ENCODE measurements at regions not wholly inside any gene's neighbourhood (a gene's known extent, or its start where the extent isn't known, plus 50 kb on each side); places are given as distances from the start of the nearest gene placed in this dataset.

DNA sequence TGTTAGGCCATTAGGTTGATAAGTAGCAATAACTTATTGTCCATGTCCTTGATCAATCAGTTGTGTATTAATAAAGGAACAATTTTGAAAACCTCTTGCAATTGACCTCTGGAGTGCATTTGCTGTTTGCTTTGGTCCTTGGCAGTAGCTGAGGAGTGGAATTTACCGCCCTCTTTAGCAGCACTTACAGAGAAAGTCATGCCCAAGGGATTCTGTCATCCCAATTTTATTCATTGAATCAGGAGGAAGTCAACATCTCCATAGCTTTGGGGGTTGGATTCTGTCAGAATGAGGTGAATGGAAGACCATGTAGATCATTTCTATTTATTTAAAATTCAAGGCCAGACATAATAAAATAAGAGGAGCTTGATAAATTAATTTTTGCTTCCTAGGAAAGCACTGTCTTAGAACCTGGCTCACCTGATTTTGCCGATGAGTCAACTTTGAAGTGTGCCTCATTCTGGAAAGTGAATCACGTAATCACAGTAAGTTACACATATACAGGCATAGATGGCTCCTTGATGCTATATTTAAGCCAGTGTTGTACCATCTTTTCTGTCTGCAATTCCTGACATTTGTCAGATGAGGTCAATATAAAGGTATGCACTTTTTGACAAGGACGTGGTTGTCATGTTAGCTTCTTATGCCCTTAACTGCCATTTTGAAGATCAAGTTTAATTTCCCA is 128.7 kb upstream of the MLIP start:
- Histone ChIP-seq H3K4me1 (peaks cover 0 to 14% (median 5%) of the 10 kb centered on the region in 4 donors), H3K9me3 (no peaks in the 10 kb centered on the region), H3K4me3 (no peak overlapping the region), H3K27me3 (no peaks in the 10 kb centered on the region), H3K36me3 (no peaks in the 10 kb centered on the region), H3K27ac (no peak overlapping the region)
- 91 to 95% methylated on average over 3 to 4 of the region's 4 CpGs for WGBS, 2 donors (ENCODE audit: low coverage in 1 of 2)
- TF ChIP-seq POLR2A (IDR thresholded peaks at IDR 0.05) = no peak
- TF ChIP-seq, protein P1, sequence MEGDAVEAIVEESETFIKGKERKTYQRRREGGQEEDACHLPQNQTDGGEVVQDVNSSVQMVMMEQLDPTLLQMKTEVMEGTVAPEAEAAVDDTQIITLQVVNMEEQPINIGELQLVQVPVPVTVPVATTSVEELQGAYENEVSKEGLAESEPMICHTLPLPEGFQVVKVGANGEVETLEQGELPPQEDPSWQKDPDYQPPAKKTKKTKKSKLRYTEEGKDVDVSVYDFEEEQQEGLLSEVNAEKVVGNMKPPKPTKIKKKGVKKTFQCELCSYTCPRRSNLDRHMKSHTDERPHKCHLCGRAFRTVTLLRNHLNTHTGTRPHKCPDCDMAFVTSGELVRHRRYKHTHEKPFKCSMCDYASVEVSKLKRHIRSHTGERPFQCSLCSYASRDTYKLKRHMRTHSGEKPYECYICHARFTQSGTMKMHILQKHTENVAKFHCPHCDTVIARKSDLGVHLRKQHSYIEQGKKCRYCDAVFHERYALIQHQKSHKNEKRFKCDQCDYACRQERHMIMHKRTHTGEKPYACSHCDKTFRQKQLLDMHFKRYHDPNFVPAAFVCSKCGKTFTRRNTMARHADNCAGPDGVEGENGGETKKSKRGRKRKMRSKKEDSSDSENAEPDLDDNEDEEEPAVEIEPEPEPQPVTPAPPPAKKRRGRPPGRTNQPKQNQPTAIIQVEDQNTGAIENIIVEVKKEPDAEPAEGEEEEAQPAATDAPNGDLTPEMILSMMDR (IDR thresholded peaks at IDR 0.05) = no peak
- TF ChIP-seq EP300 (IDR thresholded peaks at IDR 0.05; ENCODE audit: low read depth) = no peak
- no peak for TF ChIP-seq POLR2AphosphoS5 (IDR thresholded peaks at IDR 0.05)
- in situ Hi-C loops (cut with MboI; ENCODE audit: low pct_ligation_motif_present in 1 of 4, low pct_unique_long_range_greater_than_20kb in 1 of 4, low sequenced_read_pairs in 3 of 4) (loop anchor here (10.0 to 25.0 kb wide), 6 partner anchors 280 to 1255 kb away; no protein-coding TSS in a partner anchor), intact Hi-C loops (cut with DNase I; ENCODE audit: low total_unique reads) (no loop called here)
- DNase-seq = no peak

DNA sequence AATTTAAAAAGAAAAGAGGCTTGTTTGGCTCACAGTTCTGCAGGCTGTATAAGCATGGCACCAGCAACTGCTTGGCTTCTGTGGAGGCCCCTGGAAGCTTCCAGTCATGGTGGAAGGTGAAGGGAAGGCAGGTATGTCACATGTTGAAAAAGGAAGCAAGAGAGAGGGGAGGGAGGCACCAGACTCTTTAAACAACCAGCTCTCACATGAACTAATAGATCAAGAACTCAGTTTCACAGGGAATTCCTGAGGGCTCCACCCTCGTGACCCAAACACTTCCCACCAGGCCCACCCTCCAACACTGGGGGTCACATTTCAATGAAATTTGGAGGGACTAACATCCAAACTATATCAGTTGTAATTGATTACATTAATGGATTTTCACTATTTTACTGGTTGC is 127.9 kb upstream of the MLIP start:
- H3K4me3 ChIP-seq = no peak overlapping the region
- H3K27me3 ChIP-seq = no peaks in the 10 kb centered on the region
- no peak overlapping the region for H3K27ac ChIP-seq
- DNase-seq = no peak
- WGBS, 2 donors (ENCODE audit: low coverage in 1 of 2) = 0 to 55% methylated on average over 1 of the region's 1 CpG
- TF ChIP-seq POLR2A (IDR thresholded peaks at IDR 0.05) (no peak), EP300 (IDR thresholded peaks at IDR 0.05; ENCODE audit: low read depth) (no peak), POLR2AphosphoS5 (IDR thresholded peaks at IDR 0.05) (no peak)
- TF ChIP-seq, protein P1 (IDR thresholded peaks at IDR 0.05) = no peak
- no peaks in the 10 kb centered on the region for H3K36me3 ChIP-seq
- in situ Hi-C loops (cut with MboI; ENCODE audit: low pct_ligation_motif_present in 1 of 4, low pct_unique_long_range_greater_than_20kb in 1 of 4, low sequenced_read_pairs in 3 of 4) = loop anchor here (10.0 to 25.0 kb wide), 6 partner anchors 279 to 1254 kb away; no protein-coding TSS in a partner anchor
- intact Hi-C loops (cut with DNase I; ENCODE audit: low total_unique reads) = no loop called here
- H3K9me3 ChIP-seq = no peaks in the 10 kb centered on the region
- H3K4me1 ChIP-seq = peaks cover 0 to 14% (median 5%) of the 10 kb centered on the region in 4 donors

DNA sequence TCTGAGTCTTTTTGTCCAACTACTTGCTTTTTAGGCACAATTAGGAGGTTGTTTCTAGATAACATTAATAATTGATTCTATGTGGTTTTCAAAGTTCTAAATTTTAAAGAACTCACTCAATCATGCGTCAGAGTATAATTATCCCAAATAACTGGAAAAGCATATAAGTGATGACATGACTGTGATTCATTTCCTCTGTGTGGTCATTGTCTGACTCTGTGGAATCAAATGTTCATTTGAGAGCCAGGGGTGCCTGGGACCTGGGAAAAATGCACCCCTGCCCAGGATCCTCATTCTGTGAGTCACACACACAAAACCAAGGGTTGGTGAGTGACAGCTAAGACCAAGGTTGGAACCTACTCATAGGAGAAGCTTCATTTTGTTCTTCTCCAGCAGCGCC is 127.1 kb upstream of the MLIP start:
- H3K4me1 ChIP-seq = peaks cover 0 to 14% (median 5%) of the 10 kb centered on the region in 4 donors
- intact Hi-C loops (cut with DNase I; ENCODE audit: low total_unique reads) (no loop called here), in situ Hi-C loops (cut with MboI; ENCODE audit: low pct_ligation_motif_present in 1 of 4, low pct_unique_long_range_greater_than_20kb in 1 of 4, low sequenced_read_pairs in 3 of 4) (loop anchor here (10.0 to 25.0 kb wide), 6 partner anchors 278 to 1253 kb away; no protein-coding TSS in a partner anchor)
- H3K27ac ChIP-seq = no peak overlapping the region
- H3K27me3 ChIP-seq = no peaks in the 10 kb centered on the region
- no peaks in the 10 kb centered on the region for H3K9me3 ChIP-seq
- TF ChIP-seq EP300 (IDR thresholded peaks at IDR 0.05; ENCODE audit: low read depth) (no peak), POLR2A (IDR thresholded peaks at IDR 0.05) (no peak), POLR2AphosphoS5 (IDR thresholded peaks at IDR 0.05) (no peak)
- TF ChIP-seq, protein P1 (IDR thresholded peaks at IDR 0.05) = no peak
- 58 to 85% methylated on average over 2 of the region's 2 CpGs for WGBS, 2 donors (ENCODE audit: low coverage in 1 of 2)
- no peak overlapping the region for H3K4me3 ChIP-seq
- DNase-seq = no peak
- no peaks in the 10 kb centered on the region for H3K36me3 ChIP-seq

DNA sequence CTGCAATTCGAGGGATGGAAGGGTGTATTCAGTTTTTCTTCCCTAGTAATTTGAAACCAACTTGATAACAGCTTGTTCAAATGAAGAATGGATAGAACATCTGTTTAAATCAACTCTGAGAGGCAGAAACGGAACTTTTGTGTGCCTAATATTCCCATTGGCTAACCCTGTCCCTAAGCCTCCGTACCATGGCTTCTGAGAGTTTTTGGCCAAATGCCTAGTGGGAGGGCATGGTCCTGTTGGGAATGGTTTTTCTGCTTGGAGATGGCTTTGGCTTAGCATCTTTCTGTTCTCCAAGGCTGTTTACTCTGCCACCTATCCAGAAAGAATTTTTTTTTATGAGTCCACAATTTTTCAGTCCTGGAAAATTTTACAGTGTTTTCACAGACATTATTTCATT is 126.7 kb upstream of the MLIP start:
- Histone ChIP-seq H3K4me1 (peaks cover 0 to 14% (median 5%) of the 10 kb centered on the region in 4 donors), H3K9me3 (no peaks in the 10 kb centered on the region), H3K27ac (no peak overlapping the region), H3K36me3 (no peaks in the 10 kb centered on the region), H3K27me3 (no peaks in the 10 kb centered on the region), H3K4me3 (no peak overlapping the region)
- WGBS, 2 donors (ENCODE audit: low coverage in 1 of 2) = 35 to 55% methylated on average over 2 to 3 of the region's 3 CpGs
- in situ Hi-C loops (cut with MboI; ENCODE audit: low pct_ligation_motif_present in 1 of 4, low pct_unique_long_range_greater_than_20kb in 1 of 4, low sequenced_read_pairs in 3 of 4) = loop anchor here (10.0 to 25.0 kb wide), 6 partner anchors 278 to 1253 kb away; no protein-coding TSS in a partner anchor
- TF ChIP-seq, protein P1 (IDR thresholded peaks at IDR 0.05) = no peak
- TF ChIP-seq POLR2AphosphoS5 (IDR thresholded peaks at IDR 0.05) (no peak), EP300 (IDR thresholded peaks at IDR 0.05; ENCODE audit: low read depth) (no peak)
- no peak for DNase-seq
- intact Hi-C loops (cut with DNase I; ENCODE audit: low total_unique reads) = no loop called here
